Mammary epithelial cell (primary cell): ENCODE measurements at regions not wholly inside any gene's neighbourhood (a gene's known extent, or its start where the extent isn't known, plus 50 kb on each side); places are given as distances from the start of the nearest gene placed in this dataset.
"Not testable (repeated sequence)": the region's sequence is repeated elsewhere in the genome, so short reads cannot be mapped to it uniquely, and the experiment has no call there.

Experiments used
- CTCF ChIP-seq, 2 donors: IDR thresholded peaks in 1 of 2; conservative IDR thresholded peaks in 1 of 2; 2 replicates each; pipeline ENCODE4 v1.5.1; 2011 to 2012; ENCODE audit warnings: inconsistent platforms in 2 of 2, low read length in 2 of 2, mild to moderate bottlenecking in 2 of 2, control low read depth in 1 of 2, low read depth in 1 of 2; ENCODE audit not compliant: insufficient read depth in 1 of 2; ENCODE audit errors: extremely low read depth in 1 of 2
- EZH2 ChIP-seq: IDR thresholded peaks from 2 replicates; pipeline ENCODE4 v1.6.1; 2012; ENCODE audit warnings: low read length, inconsistent platforms, borderline replicate concordance

GRCh38 chr12:131400668-131401294 lies 310.1 kb upstream of the SFSWAP start:
- TF ChIP-seq CTCF (conservative IDR thresholded peaks at IDR 0.05 in 1 of 2, IDR thresholded peaks at IDR 0.05 in 1 of 2; ENCODE audit: extremely low read depth in 1 of 2, insufficient read depth in 1 of 2, low read depth in 1 of 2, low read length in 2 of 2); EZH2: not testable (repeated sequence)
